HepG2 (cell line): ENCODE measurements at regions not wholly inside any gene's neighbourhood (a gene's known extent, or its start where the extent isn't known, plus 50 kb on each side); places are given as distances from the start of the nearest gene placed in this dataset.

Experiments
- ATAC-seq: fragments of 200-7000 bp; cut with Tn5 transposase; 3 replicates; pipeline ENCODE4 v1.9.1; 2020; ENCODE audit warnings: mild to moderate bottlenecking, moderate library complexity
- BruUV-seq: library from RNA; stranded (reverse); fragments of 400-500 nt; replicated peaks from 2 replicates; lab custom pipeline; 2021; lab: Mats Ljungman, UMichigan
- CTCF ChIA-PET: fragments of 300-600 bp; formaldehyde crosslinking; extraction: SDS; loops from one replicate; lab custom pipeline; 2021; ENCODE audit warnings: low total read pairs, inconsistent platforms, low intra/inter-chr PET ratio; lab: Yijun Ruan, JAX
- POLR2A ChIA-PET: fragments of 350-600 bp; sonication (Branson Sonifier 250); formaldehyde crosslinking; loops from one replicate; lab custom pipeline; 2020; ENCODE audit warnings: antibody characterized with exemption, inconsistent platforms; lab: Yijun Ruan, JAX
- DNase-seq: peaks from one replicate; pipeline ENCODE4 v3.0.0-alpha.2; 2015; ENCODE audit warnings: low spot score
- FAIRE-seq: peaks from 3 replicates; lab custom pipeline; 2011; peaks lifted over from hg19 to GRCh38; lab: Jason Lieb, UNC
- H2AFZ ChIP-seq: one replicate; pipeline ENCODE4 v1.6.1; 2011; ENCODE audit warnings: low read length, inconsistent platforms
- H3K27ac ChIP-seq: fragments of 300-600 bp; 3 replicates; pipeline ENCODE4 v1.8.0; 2011; ENCODE audit warnings: mixed run types, mild to moderate bottlenecking, mixed read lengths, low read length, inconsistent platforms; ENCODE audit not compliant: insufficient read depth; ENCODE audit errors: extremely low read length
- H3K27me3 ChIP-seq, 2 experiments: fragments of 200-600 bp in 1 of 2; 2 replicates in 1 of 2; 3 replicates in 1 of 2; pipeline versions ENCODE4 v1.6.0 to v1.8.0; 2011; ENCODE audit warnings: low read length in 2 of 2, mild to moderate bottlenecking in 2 of 2, moderate library complexity in 2 of 2, inconsistent platforms in 1 of 2; ENCODE audit not compliant: insufficient read depth in 2 of 2, control insufficient read depth in 1 of 2
- H3K36me3 ChIP-seq, 2 experiments: fragments of 200-600 bp in 1 of 2; replicated peaks in 1 of 2; 2 replicates in 1 of 2; 3 replicates in 1 of 2; pipeline versions ENCODE4 v1.5.1 to v1.8.0; 2011; ENCODE audit warnings: low read length in 2 of 2, inconsistent platforms in 1 of 2; ENCODE audit not compliant: insufficient read depth in 2 of 2, control insufficient read depth in 1 of 2
- H3K4me1 ChIP-seq: 2 replicates; pipeline ENCODE4 v1.5.1; 2012; ENCODE audit warnings: low read length, inconsistent platforms; ENCODE audit not compliant: insufficient read depth
- H3K4me2 ChIP-seq: 2 replicates; pipeline ENCODE4 v1.6.0; 2011; ENCODE audit warnings: low read depth, low read length, inconsistent platforms
- H3K4me3 ChIP-seq, 3 experiments: fragments of 200-600 bp in 1 of 3; sonication (generic), shearing (Covaris generic) in 1 of 3; replicated peaks in 1 of 3; 2 replicates each; pipeline ENCODE4 v1.5.1; 2011 to 2016; ENCODE audit warnings: low read length in 3 of 3, inconsistent platforms in 2 of 3, low read depth in 2 of 3, mild to moderate bottlenecking in 2 of 3, control low read depth in 1 of 3, mixed read lengths in 1 of 3; ENCODE audit not compliant: insufficient read depth in 1 of 3
- H3K79me2 ChIP-seq: one replicate; pipeline ENCODE4 v1.6.1; 2011; ENCODE audit warnings: low read length, inconsistent platforms; ENCODE audit not compliant: insufficient read depth
- H3K9ac ChIP-seq: 2 replicates; pipeline ENCODE4 v1.6.0; 2011; ENCODE audit warnings: mild to moderate bottlenecking, low read depth, low read length, inconsistent platforms; ENCODE audit not compliant: insufficient read depth
- H3K9me3 ChIP-seq: 2 replicates; pipeline ENCODE4 v1.5.1; 2012; ENCODE audit warnings: mild to moderate bottlenecking, low read length
- H4K20me1 ChIP-seq: 2 replicates; pipeline ENCODE4 v1.6.0; 2011; ENCODE audit warnings: inconsistent platforms, mild to moderate bottlenecking, low read length, moderate library complexity; ENCODE audit not compliant: insufficient read depth
- CEBPB ChIP-seq: IDR thresholded peaks from 2 replicates; pipeline ENCODE4 v1.6.1; 2011; ENCODE audit warnings: low read depth, low read length, improper control_type of control experiment, borderline replicate concordance
- HMG20B ChIP-seq: conservative IDR thresholded peaks from 2 replicates; pipeline ENCODE4 v1.6.1; 2016; ENCODE audit warnings: missing genetic modification reagents, missing compliant biosample characterization
- JUN ChIP-seq: sonication (generic); formaldehyde crosslinking; IDR thresholded peaks from 2 replicates; pipeline ENCODE4 v1.4.0; 2020; ENCODE audit warnings: mild to moderate bottlenecking, missing genetic modification reagents
- NCOR1 ChIP-seq: fragments of 200-600 bp; sonication (generic); IDR thresholded peaks from 2 replicates; pipeline ENCODE4 v1.7.0; 2017; ENCODE audit warnings: antibody characterized with exemption, low read length, borderline replicate concordance
- RNF2 ChIP-seq: fragments of 450-650 bp; conservative IDR thresholded peaks from 2 replicates; pipeline ENCODE4 v1.6.1; 2016; ENCODE audit warnings: low read depth
- SAFB2 ChIP-seq: sonication (generic); formaldehyde crosslinking; IDR thresholded peaks from 2 replicates; pipeline ENCODE4 v1.5.1; 2020; ENCODE audit warnings: missing genetic modification reagents, low read depth, mild to moderate bottlenecking, borderline replicate concordance
- SALL2 ChIP-seq: sonication (generic); formaldehyde crosslinking; IDR thresholded peaks from 2 replicates; pipeline ENCODE4 v1.8.1; 2023; ENCODE audit warnings: mild to moderate bottlenecking, missing genetic modification reagents, inconsistent platforms
- TBL1XR1 ChIP-seq: fragments of 150-350 bp; IDR thresholded peaks from 2 replicates; pipeline ENCODE4 v1.6.1; 2014; ENCODE audit warnings: borderline replicate concordance, low read length; ENCODE audit not compliant: partially characterized antibody
- TMF1 ChIP-seq: sonication (generic); formaldehyde crosslinking; IDR thresholded peaks from 2 replicates; pipeline ENCODE4 v1.8.1; 2022; ENCODE audit warnings: low read depth, missing genetic modification reagents
- ZNF264 ChIP-seq: sonication (generic); formaldehyde crosslinking; IDR thresholded peaks from 2 replicates; pipeline ENCODE4 v1.4.0; 2020; ENCODE audit warnings: missing genetic modification reagents
- ZNF3 ChIP-seq: IDR thresholded peaks from 2 replicates; pipeline ENCODE4 v1.7.0; 2017; ENCODE audit warnings: inconsistent platforms
- ZNF546 ChIP-seq: sonication (generic); formaldehyde crosslinking; conservative IDR thresholded peaks from 2 replicates; pipeline ENCODE4 v1.8.1; 2023; ENCODE audit warnings: mild to moderate bottlenecking, missing genetic modification reagents
- ZNF704 ChIP-seq: sonication (generic); formaldehyde crosslinking; IDR thresholded peaks from 2 replicates; pipeline ENCODE4 v1.8.1; 2023; ENCODE audit warnings: mild to moderate bottlenecking, inconsistent platforms, moderate library complexity, missing genetic modification reagents, borderline replicate concordance
- WGBS: methylation state at CpG from one replicate; pipeline ENCODE4 v1.1.6; 2017; ENCODE audit warnings: low lambda C conversion rate; 5-methylcytosine and 5-hydroxymethylcytosine counted together
- in situ Hi-C: cut with HindIII; loops from 2 replicates; pipeline ENCODE4 v1.10.0; 2017; ENCODE audit warnings: low pct_unique_long_range_greater_than_20kb; ENCODE audit not compliant: extremely low pct_ligation_motif_present
- intact Hi-C: fragments of 100-400 bp; cut with micrococcal nuclease; formaldehyde crosslinking; loops from one replicate; pipeline ENCODE4 v1.10.0; 2022; ENCODE audit not compliant: unreplicated experiment
- TF ChIP-seq, protein P1 (sequence below): sonication (generic); formaldehyde crosslinking; conservative IDR thresholded peaks from 2 replicates; pipeline ENCODE4 v1.4.0; 2020; ENCODE audit warnings: missing genetic modification reagents
- TF ChIP-seq, protein P2 (sequence below): IDR thresholded peaks from 2 replicates; pipeline ENCODE4 v1.6.1; 2018; ENCODE audit warnings: missing genetic modification reagents, mild to moderate bottlenecking, missing compliant biosample characterization
- TF ChIP-seq, protein P3 (sequence below): sonication (generic); formaldehyde crosslinking; IDR thresholded peaks from 2 replicates; pipeline ENCODE4 v1.4.0; 2020; ENCODE audit warnings: mild to moderate bottlenecking, missing genetic modification reagents

DNA sequence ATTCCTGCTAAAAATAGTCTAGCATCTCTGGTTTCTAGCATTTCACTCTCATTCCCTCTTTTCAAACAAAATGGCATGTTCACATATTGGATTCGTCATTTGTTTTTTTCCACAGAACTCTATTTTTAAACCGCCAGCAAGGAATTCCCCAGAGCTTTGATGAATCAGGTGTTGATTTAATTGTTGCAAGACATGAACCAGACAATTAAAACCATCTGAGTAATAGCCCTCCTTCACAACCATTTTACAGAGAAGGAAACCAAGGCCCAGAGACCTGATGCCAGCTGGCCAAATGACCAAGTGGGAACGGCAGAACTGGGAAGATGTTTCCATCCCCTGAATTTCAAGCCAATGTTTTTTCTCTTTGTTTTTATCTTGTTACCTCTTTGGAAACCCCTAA, 167.0 kb downstream of the CAAP1 start:
- DNase-seq, result no peak
- ATAC-seq, result no peak
- no TSS peak for BruUV-seq
- H3K4me2 ChIP-seq, result no peak overlapping the region
- H3K27ac ChIP-seq, result no peak overlapping the region
- H3K36me3 ChIP-seq, result no peaks in the 10 kb centered on the region
- ChIA-PET POLR2A (no interaction called here), CTCF (no interaction called here)
- WGBS, result 19% methylated on average over 3 of the region's 3 CpGs
- H3K27me3 ChIP-seq, result no peaks in the 10 kb centered on the region
- in situ Hi-C loops (no loop called here), intact Hi-C loops (no loop called here)
- H3K4me3 ChIP-seq, result no peak overlapping the region
- no peak for FAIRE-seq
- no peaks in the 10 kb centered on the region for H3K4me1 ChIP-seq
- H3K79me2 ChIP-seq, result no peaks in the 10 kb centered on the region
- no peaks in the 10 kb centered on the region for H3K9me3 ChIP-seq
- no peak overlapping the region for H3K9ac ChIP-seq
- TF ChIP-seq ZNF704 (CRISPR knock-in tag) (no peak), RNF2 (no peak), CEBPB (no peak), ZNF546 (no peak), NCOR1 (no peak), JUN (CRISPR knock-in tag) (no peak), TBL1XR1 (no peak), SAFB2 (CRISPR knock-in tag) (no peak), HMG20B (CRISPR knock-in tag) (no peak), ZNF3 (CRISPR knock-in tag) (no peak), ZNF264 (CRISPR knock-in tag) (no peak), TMF1 (no peak), SALL2 (no peak)
- TF ChIP-seq, protein P1, sequence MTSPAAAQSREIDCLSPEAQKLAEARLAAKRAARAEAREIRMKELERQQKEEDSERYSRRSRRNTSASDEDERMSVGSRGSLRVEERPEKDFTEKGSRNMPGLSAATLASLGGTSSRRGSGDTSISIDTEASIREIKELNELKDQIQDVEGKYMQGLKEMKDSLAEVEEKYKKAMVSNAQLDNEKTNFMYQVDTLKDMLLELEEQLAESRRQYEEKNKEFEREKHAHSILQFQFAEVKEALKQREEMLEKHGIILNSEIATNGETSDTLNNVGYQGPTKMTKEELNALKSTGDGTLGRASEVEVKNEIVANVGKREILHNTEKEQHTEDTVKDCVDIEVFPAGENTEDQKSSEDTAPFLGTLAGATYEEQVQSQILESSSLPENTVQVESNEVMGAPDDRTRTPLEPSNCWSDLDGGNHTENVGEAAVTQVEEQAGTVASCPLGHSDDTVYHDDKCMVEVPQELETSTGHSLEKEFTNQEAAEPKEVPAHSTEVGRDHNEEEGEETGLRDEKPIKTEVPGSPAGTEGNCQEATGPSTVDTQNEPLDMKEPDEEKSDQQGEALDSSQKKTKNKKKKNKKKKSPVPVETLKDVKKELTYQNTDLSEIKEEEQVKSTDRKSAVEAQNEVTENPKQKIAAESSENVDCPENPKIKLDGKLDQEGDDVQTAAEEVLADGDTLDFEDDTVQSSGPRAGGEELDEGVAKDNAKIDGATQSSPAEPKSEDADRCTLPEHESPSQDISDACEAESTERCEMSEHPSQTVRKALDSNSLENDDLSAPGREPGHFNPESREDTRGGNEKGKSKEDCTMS, result no peak
- TF ChIP-seq, protein P2, sequence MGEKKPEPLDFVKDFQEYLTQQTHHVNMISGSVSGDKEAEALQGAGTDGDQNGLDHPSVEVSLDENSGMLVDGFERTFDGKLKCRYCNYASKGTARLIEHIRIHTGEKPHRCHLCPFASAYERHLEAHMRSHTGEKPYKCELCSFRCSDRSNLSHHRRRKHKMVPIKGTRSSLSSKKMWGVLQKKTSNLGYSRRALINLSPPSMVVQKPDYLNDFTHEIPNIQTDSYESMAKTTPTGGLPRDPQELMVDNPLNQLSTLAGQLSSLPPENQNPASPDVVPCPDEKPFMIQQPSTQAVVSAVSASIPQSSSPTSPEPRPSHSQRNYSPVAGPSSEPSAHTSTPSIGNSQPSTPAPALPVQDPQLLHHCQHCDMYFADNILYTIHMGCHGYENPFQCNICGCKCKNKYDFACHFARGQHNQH (CRISPR knock-in tag), result no peak
- TF ChIP-seq, protein P3, sequence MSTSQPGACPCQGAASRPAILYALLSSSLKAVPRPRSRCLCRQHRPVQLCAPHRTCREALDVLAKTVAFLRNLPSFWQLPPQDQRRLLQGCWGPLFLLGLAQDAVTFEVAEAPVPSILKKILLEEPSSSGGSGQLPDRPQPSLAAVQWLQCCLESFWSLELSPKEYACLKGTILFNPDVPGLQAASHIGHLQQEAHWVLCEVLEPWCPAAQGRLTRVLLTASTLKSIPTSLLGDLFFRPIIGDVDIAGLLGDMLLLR (CRISPR knock-in tag), result no peak
- H2AFZ ChIP-seq, result no peak overlapping the region
- no peaks in the 10 kb centered on the region for H4K20me1 ChIP-seq
